Ramos (cell line): ENCODE measurements at regions not wholly inside any gene's neighbourhood (a gene's known extent, or its start where the extent isn't known, plus 50 kb on each side); places are given as distances from the start of the nearest gene placed in this dataset.
"Not testable (repeated sequence)": the region's sequence is repeated elsewhere in the genome, so short reads cannot be mapped to it uniquely, and the experiment has no call there.

Source experiments
- in situ Hi-C: fragments of 300-500 bp; cut with MboI; formaldehyde crosslinking; loops from one replicate; pipeline ENCODE4 v1.14.3; 2022; ENCODE audit warnings: low sequenced_read_pairs; ENCODE audit not compliant: unreplicated experiment

- in situ Hi-C loops = no loop called here
Measured at GRCh38 chrX:40849906-40850823, 114.8 kb upstream of the MED14 start.

- in situ Hi-C loops = no loop called here
Measured at GRCh38 chrX:40852586-40852985, 117.2 kb upstream of the MED14 start.

- in situ Hi-C loops = no loop called here
Measured at GRCh38 chrX:40853004-40853815, 117.9 kb upstream of the MED14 start.

GRCh38 chrX:40853816-40854123 lies 118.4 kb upstream of the MED14 start:
- in situ Hi-C loops = no loop called here

- in situ Hi-C loops = no loop called here
Measured at GRCh38 chrX:40854242-40854641, 118.9 kb upstream of the MED14 start.

GRCh38 chrX:40855411-40855810 lies 120.1 kb upstream of the MED14 start:
- in situ Hi-C loops = no loop called here

- in situ Hi-C loops = no loop called here
Measured at GRCh38 chrX:40855932-40856515, 120.7 kb upstream of the MED14 start.

- in situ Hi-C loops = not testable (repeated sequence)
Measured at GRCh38 chrX:40861952-40862554, 126.7 kb upstream of the MED14 start.

- in situ Hi-C loops = not testable (repeated sequence)
Measured at GRCh38 chrX:40863260-40863659, 127.9 kb upstream of the MED14 start.

- in situ Hi-C loops = no loop called here
Measured at GRCh38 chrX:40863671-40864070, 128.3 kb upstream of the MED14 start.

GRCh38 chrX:40864972-40865371 lies 129.6 kb upstream of the MED14 start:
- in situ Hi-C loops = no loop called here

GRCh38 chrX:40866893-40867292 lies 131.6 kb upstream of the MED14 start:
- in situ Hi-C loops = no loop called here

GRCh38 chrX:40867352-40867751 lies 132.0 kb upstream of the MED14 start:
- in situ Hi-C loops = no loop called here

GRCh38 chrX:40868868-40869267 lies 133.5 kb upstream of the MED14 start:
- in situ Hi-C loops = no loop called here

- in situ Hi-C loops = not testable (repeated sequence)
Measured at GRCh38 chrX:40870982-40871381, 135.6 kb upstream of the MED14 start.

- in situ Hi-C loops = no loop called here
Measured at GRCh38 chrX:40871385-40872082, 136.2 kb upstream of the MED14 start.

GRCh38 chrX:40872351-40872750 lies 137.0 kb upstream of the MED14 start:
- in situ Hi-C loops = no loop called here

- in situ Hi-C loops = no loop called here
Measured at GRCh38 chrX:40875476-40875875, 140.1 kb upstream of the MED14 start.

- in situ Hi-C loops = no loop called here
Measured at GRCh38 chrX:40877887-40878286, 142.5 kb upstream of the MED14 start.

GRCh38 chrX:40878766-40879165 lies 143.4 kb upstream of the MED14 start:
- in situ Hi-C loops = no loop called here
